Large intestine (tissue), 3 donors: ENCODE measurements at regions not wholly inside any gene's neighbourhood (a gene's known extent, or its start where the extent isn't known, plus 50 kb on each side); places are given as distances from the start of the nearest gene placed in this dataset.

ENCODE experiments used
- DNase-seq, 2 donors: peaks; one replicate each; pipeline versions ENCODE4 v3.0.0 to v3.0.0-alpha.2; 2013
- H3K27ac ChIP-seq: one replicate; pipeline ENCODE4 v1.5.1; 2013; ENCODE audit warnings: low read length
- H3K27me3 ChIP-seq: 2 replicates; pipeline ENCODE4 v1.6.1; 2013; ENCODE audit warnings: low read length; ENCODE audit not compliant: control insufficient read depth, insufficient read depth
- H3K36me3 ChIP-seq: 2 replicates; pipeline ENCODE4 v1.6.1; 2013; ENCODE audit warnings: low read length; ENCODE audit not compliant: control insufficient read depth, insufficient read depth
- H3K4me1 ChIP-seq: one replicate; pipeline ENCODE4 v1.6.1; 2013; ENCODE audit warnings: low read length; ENCODE audit not compliant: control insufficient read depth, insufficient read depth
- H3K4me3 ChIP-seq: one replicate; pipeline ENCODE4 v1.5.1; 2013; ENCODE audit warnings: low read length
- H3K9me3 ChIP-seq: one replicate; pipeline ENCODE4 v1.6.1; 2013; ENCODE audit warnings: mild to moderate bottlenecking, low read depth, low read length, moderate library complexity; ENCODE audit not compliant: control insufficient read depth
- WGBS: methylation state at CpG from one replicate; pipeline ENCODE4 v1.1.5; 2013; ENCODE audit warnings: low lambda C conversion rate; ENCODE audit not compliant: insufficient coverage; 5-methylcytosine and 5-hydroxymethylcytosine counted together

GRCh38 chr14:25788252-25788651, 738.3 kb upstream of the STXBP6 start:
- DNase-seq: no peak
- H3K36me3 ChIP-seq: no peaks in the 10 kb centered on the region
- WGBS: 100% methylated on average over 1 of the region's 1 CpG
- H3K9me3 ChIP-seq: peaks cover 3% of the 10 kb centered on the region
- no peaks in the 10 kb centered on the region for H3K4me1 ChIP-seq
- H3K27ac ChIP-seq: no peak overlapping the region
- no peak overlapping the region for H3K4me3 ChIP-seq
- no peaks in the 10 kb centered on the region for H3K27me3 ChIP-seq

DNA sequence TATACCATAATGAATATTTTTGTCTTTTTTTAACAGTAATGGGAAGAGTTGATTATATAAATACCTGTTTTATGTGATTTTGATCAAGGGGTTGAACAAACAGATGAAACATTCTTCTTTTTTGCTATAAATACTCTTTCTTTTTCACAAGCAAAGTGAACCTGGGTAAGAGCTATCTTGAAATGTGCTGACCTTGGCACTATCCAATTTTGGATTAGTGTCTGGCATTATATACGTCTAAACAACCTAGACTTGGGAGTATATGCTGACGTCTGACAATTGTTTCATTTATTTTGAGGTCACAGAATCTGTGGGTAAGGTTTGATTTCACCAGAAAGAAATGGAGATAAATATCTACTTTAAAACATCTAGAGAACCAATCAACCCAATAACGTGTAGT, 716.0 kb upstream of the STXBP6 start:
- Histone ChIP-seq H3K27ac (no peak overlapping the region), H3K4me1 (no peaks in the 10 kb centered on the region), H3K36me3 (no peaks in the 10 kb centered on the region), H3K27me3 (no peaks in the 10 kb centered on the region), H3K9me3 (no peaks in the 10 kb centered on the region), H3K4me3 (no peak overlapping the region)
- DNase-seq: no peak
- 83% methylated on average over 1 of the region's 3 CpGs for WGBS

GRCh38 chr14:25759920-25760655, 710.1 kb upstream of the STXBP6 start:
- Histone ChIP-seq H3K36me3 (no peaks in the 10 kb centered on the region), H3K4me3 (no peak overlapping the region), H3K9me3 (no peaks in the 10 kb centered on the region), H3K27ac (no peak overlapping the region), H3K27me3 (no peaks in the 10 kb centered on the region), H3K4me1 (no peaks in the 10 kb centered on the region)
- WGBS: 83% methylated on average over 2 of the region's 9 CpGs
- DNase-seq: no peak

- no CpG with 5 or more reads among the region's 2 CpGs for WGBS
- Histone ChIP-seq H3K27me3 (no peaks in the 10 kb centered on the region), H3K36me3 (no peaks in the 10 kb centered on the region), H3K9me3 (no peaks in the 10 kb centered on the region), H3K4me3 (no peak overlapping the region), H3K27ac (no peak overlapping the region), H3K4me1 (no peaks in the 10 kb centered on the region)
- DNase-seq: no peak
These were observed 709.3 kb upstream of the STXBP6 start for GRCh38 chr14:25759256-25759655.

- DNase-seq: no peak
- Histone ChIP-seq H3K27me3 (no peaks in the 10 kb centered on the region), H3K4me3 (no peak overlapping the region), H3K4me1 (no peaks in the 10 kb centered on the region), H3K27ac (no peak overlapping the region), H3K36me3 (no peaks in the 10 kb centered on the region), H3K9me3 (no peaks in the 10 kb centered on the region)
- 60% methylated on average over 2 of the region's 3 CpGs for WGBS
These were observed 707.4 kb upstream of the STXBP6 start for GRCh38 chr14:25757364-25757763.

- H3K36me3 ChIP-seq: no peaks in the 10 kb centered on the region
- no peak overlapping the region for H3K4me3 ChIP-seq
- no peaks in the 10 kb centered on the region for H3K9me3 ChIP-seq
- H3K4me1 ChIP-seq: no peaks in the 10 kb centered on the region
- no peak for DNase-seq
- H3K27ac ChIP-seq: no peak overlapping the region
- WGBS: no CpG with 5 or more reads among the region's 4 CpGs
- no peaks in the 10 kb centered on the region for H3K27me3 ChIP-seq
These were observed 706.9 kb upstream of the STXBP6 start for GRCh38 chr14:25756876-25757275.

- WGBS: 63% methylated on average over 3 of the region's 4 CpGs
- H3K4me1 ChIP-seq: no peaks in the 10 kb centered on the region
- H3K9me3 ChIP-seq: no peaks in the 10 kb centered on the region
- no peak for DNase-seq
- H3K27me3 ChIP-seq: no peaks in the 10 kb centered on the region
- H3K27ac ChIP-seq: no peak overlapping the region
- no peaks in the 10 kb centered on the region for H3K36me3 ChIP-seq
- H3K4me3 ChIP-seq: no peak overlapping the region
These were observed 703.2 kb upstream of the STXBP6 start for GRCh38 chr14:25753130-25753529.

GRCh38 chr14:25750436-25750835, 700.5 kb upstream of the STXBP6 start:
- Histone ChIP-seq H3K4me1 (no peaks in the 10 kb centered on the region), H3K9me3 (no peaks in the 10 kb centered on the region), H3K27ac (no peak overlapping the region), H3K36me3 (no peaks in the 10 kb centered on the region), H3K4me3 (no peak overlapping the region), H3K27me3 (no peaks in the 10 kb centered on the region)
- 86% methylated on average over 1 of the region's 1 CpG for WGBS
- DNase-seq: no peak
